ENCODE measurements at regions not wholly inside any gene's neighbourhood (a gene's known extent, or its start where the extent isn't known, plus 50 kb on each side); places are given as distances from the start of the nearest gene placed in this dataset.
"Not testable (repeated sequence)": the region's sequence is repeated elsewhere in the genome, so short reads cannot be mapped to it uniquely, and the experiment has no call there.

DNA sequence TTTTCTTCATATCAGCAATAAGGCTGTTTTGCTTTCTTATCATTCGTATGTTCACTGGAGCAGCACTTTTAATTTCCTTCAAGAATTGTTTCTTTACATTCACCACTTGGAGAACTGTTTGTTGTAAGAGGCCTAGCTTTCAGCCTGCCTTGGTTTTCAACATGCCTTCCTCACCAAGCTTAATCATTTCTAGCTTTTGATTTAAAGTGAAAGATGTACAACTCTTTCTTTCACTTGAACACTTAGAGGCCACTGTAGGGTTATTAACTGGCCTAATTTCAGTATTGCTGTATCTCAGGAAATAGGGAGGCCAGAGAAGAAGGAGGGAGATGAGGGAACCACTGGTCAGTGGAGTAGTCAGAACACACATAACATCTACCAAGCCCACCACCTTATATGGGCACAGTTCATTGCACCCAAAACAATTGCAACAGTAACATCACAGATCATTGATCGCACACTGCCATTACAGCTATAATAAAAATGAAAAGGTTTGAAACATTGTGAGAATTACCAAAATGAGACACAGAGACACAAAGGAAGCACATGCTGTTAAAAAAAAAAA is 181.4 kb upstream of the TUBA3C start:
- no peaks in the 10 kb centered on the region for H3K4me1 Mint-ChIP-seq
- no peak overlapping the region for H3K4me3 Mint-ChIP-seq
- ATAC-seq (no peak), DNase-seq (no peak)
- Histone ChIP-seq H3K36me3 (ENCODE audit: control insufficient read depth in 2 of 3, insufficient read depth in 3 of 3, low read length in 3 of 3) (no peaks in the 10 kb centered on the region), H3K4me1 (ENCODE audit: control insufficient read depth in 2 of 2, insufficient read depth in 2 of 2, low read length in 2 of 2) (no peaks in the 10 kb centered on the region), H3K4me3 (ENCODE audit: low read length) (no peak overlapping the region), H3K27me3 (ENCODE audit: control insufficient read depth in 2 of 2, insufficient read depth in 2 of 2, low read length in 2 of 2) (no peaks in the 10 kb centered on the region), H3K9me3 (ENCODE audit: control insufficient read depth in 2 of 3, low read length in 3 of 3) (no peaks in the 10 kb centered on the region), H3K27ac (ENCODE audit: low read depth, low read length) (no peak overlapping the region)
- no peak overlapping the region for H3K27ac Mint-ChIP-seq
- peaks cover 0 to 5% (median 0%) of the 10 kb centered on the region in 11 donors for H3K9me3 Mint-ChIP-seq
- intact Hi-C loops (cut with micrococcal nuclease) = no loop called here
- CTCF ChIA-PET = no interaction called here
- POLR2A ChIA-PET = no interaction called here
- peaks cover 0 to 11% (median 7%) of the 10 kb centered on the region in 5 donors for H3K27me3 Mint-ChIP-seq
- H3K36me3 Mint-ChIP-seq = no peaks in the 10 kb centered on the region

DNA sequence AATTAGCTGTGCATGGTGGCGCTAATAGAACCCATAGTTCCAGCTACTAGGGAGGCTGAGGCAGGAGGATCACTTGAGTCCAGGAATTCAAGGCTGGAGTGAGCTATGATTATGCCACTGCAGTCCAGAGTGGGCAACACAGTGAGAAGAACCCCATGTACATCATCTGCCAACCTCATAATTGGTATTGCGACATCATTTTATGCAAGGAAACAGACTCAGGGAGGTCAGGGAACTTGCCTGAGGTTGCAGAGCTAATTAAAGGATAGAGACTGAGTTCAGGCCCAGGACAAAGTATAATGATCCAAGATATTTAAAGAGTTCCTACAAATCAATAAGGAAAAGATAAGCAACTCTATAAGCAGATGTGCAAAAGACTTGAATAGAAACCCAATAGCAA is 178.1 kb upstream of the TUBA3C start:
- H3K27ac Mint-ChIP-seq; H3K4me3 ChIP-seq (ENCODE audit: low read length); H3K4me3 Mint-ChIP-seq; POLR2A ChIA-PET; H3K4me1 ChIP-seq (ENCODE audit: control insufficient read depth in 2 of 2, insufficient read depth in 2 of 2, low read length in 2 of 2); DNase-seq; H3K4me1 Mint-ChIP-seq; ATAC-seq; H3K27me3 ChIP-seq (ENCODE audit: control insufficient read depth in 2 of 2, insufficient read depth in 2 of 2, low read length in 2 of 2); H3K36me3 Mint-ChIP-seq; H3K27ac ChIP-seq (ENCODE audit: low read depth, low read length); H3K9me3 ChIP-seq (ENCODE audit: control insufficient read depth in 2 of 3, low read length in 3 of 3); H3K36me3 ChIP-seq (ENCODE audit: control insufficient read depth in 2 of 3, insufficient read depth in 3 of 3, low read length in 3 of 3); intact Hi-C loops (cut with micrococcal nuclease): not testable (repeated sequence)
- peaks cover 0 to 10% (median 7%) of the 10 kb centered on the region in 5 donors for H3K27me3 Mint-ChIP-seq
- H3K9me3 Mint-ChIP-seq = peaks cover 0 to 10% (median 5%) of the 10 kb centered on the region in 11 donors
- CTCF ChIA-PET = interaction anchor here (0.6 kb wide), 1 partner anchor 1613 kb away, joined by 3 read pairs; no protein-coding TSS in a partner anchor

DNA sequence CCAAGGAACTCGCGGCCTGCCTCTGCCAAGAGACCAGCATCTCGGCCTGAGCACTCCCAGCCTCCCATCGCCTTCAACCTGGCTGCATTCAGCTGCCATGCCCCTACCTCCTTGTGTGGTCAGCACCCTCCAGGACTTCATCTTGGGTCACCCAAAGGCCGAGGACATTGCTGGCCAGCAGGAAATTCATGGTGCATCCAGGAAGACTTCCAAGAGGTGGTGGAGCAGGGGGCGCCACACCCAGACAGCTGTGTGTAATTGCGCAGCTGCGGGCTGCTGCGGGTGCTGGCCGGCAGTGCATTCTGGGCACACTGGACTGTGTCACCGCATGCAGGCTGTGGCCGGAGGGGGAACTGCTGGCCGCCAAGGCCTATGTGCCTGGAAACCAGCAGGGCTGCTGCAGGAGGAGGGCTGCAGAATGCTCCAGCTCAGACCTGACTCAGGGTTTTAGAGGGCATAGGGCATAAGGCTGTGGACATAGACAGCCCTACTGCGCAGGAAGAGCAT is 164.3 kb upstream of the TUBA3C start:
- H3K36me3 ChIP-seq (ENCODE audit: control insufficient read depth in 2 of 3, insufficient read depth in 3 of 3, low read length in 3 of 3) = no peaks in the 10 kb centered on the region
- POLR2A ChIA-PET = no interaction called here
- peaks cover 0 to 5% (median 0%) of the 10 kb centered on the region in 7 donors for H3K4me1 Mint-ChIP-seq
- no peak overlapping the region for H3K4me3 Mint-ChIP-seq
- CTCF ChIA-PET = no interaction called here
- H3K27ac Mint-ChIP-seq = no peak overlapping the region
- H3K9me3 Mint-ChIP-seq = peaks cover 0 to 5% (median 3%) of the 10 kb centered on the region in 11 donors
- peaks cover 0 to 3% (median 0%) of the 10 kb centered on the region in 5 donors for H3K36me3 Mint-ChIP-seq
- no peak overlapping the region for H3K4me3 ChIP-seq (ENCODE audit: low read length)
- H3K4me1 ChIP-seq (ENCODE audit: control insufficient read depth in 2 of 2, insufficient read depth in 2 of 2, low read length in 2 of 2) = no peaks in the 10 kb centered on the region
- H3K27me3 Mint-ChIP-seq = peaks cover 11 to 40% (median 26%) of the 10 kb centered on the region in 5 donors
- intact Hi-C loops (cut with micrococcal nuclease) = no loop called here
- no peaks in the 10 kb centered on the region for H3K9me3 ChIP-seq (ENCODE audit: control insufficient read depth in 2 of 3, low read length in 3 of 3)
- no peaks in the 10 kb centered on the region for H3K27me3 ChIP-seq (ENCODE audit: control insufficient read depth in 2 of 2, insufficient read depth in 2 of 2, low read length in 2 of 2)
- no peak for ATAC-seq
- DNase-seq = no peak
- H3K27ac ChIP-seq (ENCODE audit: low read depth, low read length) = no peak overlapping the region

DNA sequence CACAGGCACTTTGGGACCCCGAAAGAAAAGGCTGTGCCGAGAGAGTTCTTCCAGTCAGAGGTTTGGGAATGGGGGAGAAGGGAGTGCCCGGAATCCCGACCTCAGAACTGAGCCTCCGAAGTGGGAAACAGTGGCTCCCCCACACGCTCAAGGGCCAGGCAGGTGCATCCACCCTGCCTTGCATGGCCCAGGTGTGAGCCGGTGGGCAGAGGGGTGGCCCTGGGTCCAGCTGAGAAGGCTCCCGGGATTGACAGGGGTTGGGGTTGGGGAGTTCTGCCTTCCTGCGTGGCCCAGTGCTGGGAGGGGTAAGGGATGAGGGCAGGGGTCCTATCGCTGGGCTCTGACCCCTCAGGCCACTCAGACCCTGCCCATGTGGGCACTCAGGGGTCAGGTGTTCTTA is 163.5 kb upstream of the TUBA3C start:
- H3K27ac ChIP-seq (ENCODE audit: low read depth, low read length) = no peak overlapping the region
- H3K36me3 ChIP-seq (ENCODE audit: control insufficient read depth in 2 of 3, insufficient read depth in 3 of 3, low read length in 3 of 3) = no peaks in the 10 kb centered on the region
- DNase-seq = no peak
- no peak overlapping the region for H3K27ac Mint-ChIP-seq
- intact Hi-C loops (cut with micrococcal nuclease) = no loop called here
- CTCF ChIA-PET = no interaction called here
- no peaks in the 10 kb centered on the region for H3K27me3 ChIP-seq (ENCODE audit: control insufficient read depth in 2 of 2, insufficient read depth in 2 of 2, low read length in 2 of 2)
- peaks cover 0 to 5% (median 3%) of the 10 kb centered on the region in 11 donors for H3K9me3 Mint-ChIP-seq
- H3K9me3 ChIP-seq (ENCODE audit: control insufficient read depth in 2 of 3, low read length in 3 of 3) = no peaks in the 10 kb centered on the region
- POLR2A ChIA-PET = no interaction called here
- no peaks in the 10 kb centered on the region for H3K4me1 ChIP-seq (ENCODE audit: control insufficient read depth in 2 of 2, insufficient read depth in 2 of 2, low read length in 2 of 2)
- H3K4me1 Mint-ChIP-seq = peaks cover 0 to 5% (median 0%) of the 10 kb centered on the region in 7 donors
- H3K27me3 Mint-ChIP-seq = peaks cover 11 to 48% (median 31%) of the 10 kb centered on the region in 5 donors
- peak overlapping the region in 5 of 10 donors; percentile 54 to 74 (median 63) for H3K4me3 Mint-ChIP-seq
- no peak overlapping the region for H3K4me3 ChIP-seq (ENCODE audit: low read length)
- peaks cover 0 to 3% (median 0%) of the 10 kb centered on the region in 5 donors for H3K36me3 Mint-ChIP-seq
- no peak for ATAC-seq

DNA sequence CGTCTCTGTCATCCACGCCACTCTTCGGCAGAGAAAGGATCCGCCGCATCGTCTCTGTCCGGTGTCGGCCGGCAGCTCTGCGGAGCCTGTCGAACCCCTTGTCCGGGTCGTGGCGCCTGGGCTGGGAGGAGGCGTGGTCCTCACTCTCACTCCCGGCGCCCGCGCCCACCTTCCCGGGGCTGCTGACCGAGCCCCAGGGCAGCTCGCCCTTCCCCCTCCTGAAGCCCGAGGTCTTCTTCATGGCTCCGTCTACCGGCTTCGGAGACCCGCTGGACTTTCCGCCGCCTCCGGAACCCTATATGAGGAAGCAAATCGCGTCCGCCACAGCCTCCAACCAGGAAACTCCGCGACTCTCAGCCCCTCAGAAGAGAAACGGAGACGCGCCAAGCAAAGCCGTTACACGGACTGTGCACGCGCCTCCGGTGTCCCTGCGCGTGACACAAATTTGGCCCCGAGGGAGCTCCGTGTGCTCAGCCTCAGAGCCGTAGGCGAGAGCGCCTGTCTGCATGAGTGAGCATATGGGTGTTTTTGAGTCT is 163.0 kb upstream of the TUBA3C start:
- CTCF ChIA-PET = not testable (repeated sequence)
- DNase-seq = peak in 1 of 9 donors; percentile 0
- peaks cover 11 to 48% (median 31%) of the 10 kb centered on the region in 5 donors for H3K27me3 Mint-ChIP-seq

DNA sequence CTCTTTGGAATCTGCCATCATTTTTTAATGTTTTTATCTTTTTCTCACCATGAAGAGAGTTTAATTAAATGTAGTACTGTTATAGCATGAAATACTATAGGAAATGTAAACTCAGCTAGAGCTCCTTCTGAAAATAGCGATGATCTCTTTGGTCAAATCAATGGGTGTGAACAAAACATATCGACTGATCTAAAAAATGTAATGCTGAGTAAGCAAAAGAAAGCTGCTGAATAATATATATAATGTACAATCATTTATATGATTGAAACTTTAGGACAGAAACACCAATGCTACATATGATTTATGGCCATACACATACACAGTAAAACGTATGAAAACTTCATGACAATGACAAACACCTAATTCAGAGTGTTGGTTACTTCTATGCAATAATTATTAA is 150.8 kb upstream of the TUBA3C start:
- DNase-seq = no peak
- no peaks in the 10 kb centered on the region for H3K36me3 ChIP-seq (ENCODE audit: control insufficient read depth in 2 of 3, insufficient read depth in 3 of 3, low read length in 3 of 3)
- H3K4me3 ChIP-seq (ENCODE audit: low read length) = no peak overlapping the region
- peaks cover 0 to 7% (median 0%) of the 10 kb centered on the region in 11 donors for H3K9me3 Mint-ChIP-seq
- intact Hi-C loops (cut with micrococcal nuclease) = no loop called here
- no peak overlapping the region for H3K27ac Mint-ChIP-seq
- ATAC-seq = no peak
- H3K4me1 Mint-ChIP-seq = no peaks in the 10 kb centered on the region
- H3K4me3 Mint-ChIP-seq = no peak overlapping the region
- no peaks in the 10 kb centered on the region for H3K27me3 ChIP-seq (ENCODE audit: control insufficient read depth in 2 of 2, insufficient read depth in 2 of 2, low read length in 2 of 2)
- no peak overlapping the region for H3K27ac ChIP-seq (ENCODE audit: low read depth, low read length)
- H3K4me1 ChIP-seq (ENCODE audit: control insufficient read depth in 2 of 2, insufficient read depth in 2 of 2, low read length in 2 of 2) = no peaks in the 10 kb centered on the region
- ChIA-PET CTCF (no interaction called here), POLR2A (no interaction called here)
- H3K9me3 ChIP-seq (ENCODE audit: control insufficient read depth in 2 of 3, low read length in 3 of 3) = no peaks in the 10 kb centered on the region
- H3K27me3 Mint-ChIP-seq = peaks cover 0 to 39% (median 22%) of the 10 kb centered on the region in 5 donors
- no peaks in the 10 kb centered on the region for H3K36me3 Mint-ChIP-seq

More for the DNA sequence above, 163.0 kb upstream of the TUBA3C start:
- H3K9me3 ChIP-seq (ENCODE audit: control insufficient read depth in 2 of 3, low read length in 3 of 3); H3K27ac ChIP-seq (ENCODE audit: low read depth, low read length); H3K4me1 ChIP-seq (ENCODE audit: control insufficient read depth in 2 of 2, insufficient read depth in 2 of 2, low read length in 2 of 2); H3K4me3 ChIP-seq (ENCODE audit: low read length); H3K36me3 Mint-ChIP-seq; H3K4me1 Mint-ChIP-seq; H3K27me3 ChIP-seq (ENCODE audit: control insufficient read depth in 2 of 2, insufficient read depth in 2 of 2, low read length in 2 of 2); H3K9me3 Mint-ChIP-seq; POLR2A ChIA-PET; H3K27ac Mint-ChIP-seq; intact Hi-C loops (cut with micrococcal nuclease); H3K36me3 ChIP-seq (ENCODE audit: control insufficient read depth in 2 of 3, insufficient read depth in 3 of 3, low read length in 3 of 3); ATAC-seq: not testable (repeated sequence)
- peak overlapping the region in 7 of 10 donors; percentile 16 to 74 (median 62) for H3K4me3 Mint-ChIP-seq

DNA sequence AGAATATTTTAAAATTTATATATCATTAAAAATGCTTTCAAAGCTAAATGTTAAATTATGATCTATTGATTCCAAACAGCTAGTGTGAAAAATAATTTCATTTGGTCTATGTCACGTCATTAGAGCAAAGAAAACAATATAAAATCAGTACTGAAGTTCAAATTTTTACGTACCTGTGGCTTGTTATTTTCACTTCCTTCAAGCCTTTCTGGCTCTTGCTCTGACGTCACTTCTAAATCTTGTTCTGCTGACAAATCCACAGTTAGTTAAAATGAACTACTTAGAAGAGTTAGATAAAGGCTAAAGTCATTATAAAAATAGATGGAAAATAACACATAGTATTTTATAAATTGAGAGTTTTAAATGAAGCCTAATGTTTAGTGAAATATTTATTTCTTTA is 147.7 kb upstream of the TUBA3C start:
- Histone ChIP-seq H3K27ac (ENCODE audit: low read depth, low read length) (no peak overlapping the region), H3K9me3 (ENCODE audit: control insufficient read depth in 2 of 3, low read length in 3 of 3) (peaks cover 0 to 6% (median 0%) of the 10 kb centered on the region in 3 experiments), H3K27me3 (ENCODE audit: control insufficient read depth in 2 of 2, insufficient read depth in 2 of 2, low read length in 2 of 2) (no peaks in the 10 kb centered on the region), H3K4me1 (ENCODE audit: control insufficient read depth in 2 of 2, insufficient read depth in 2 of 2, low read length in 2 of 2) (no peaks in the 10 kb centered on the region), H3K36me3 (ENCODE audit: control insufficient read depth in 2 of 3, insufficient read depth in 3 of 3, low read length in 3 of 3) (no peaks in the 10 kb centered on the region), H3K4me3 (ENCODE audit: low read length) (no peak overlapping the region)
- ChIA-PET POLR2A (no interaction called here), CTCF (no interaction called here)
- peaks cover 0 to 12% (median 5%) of the 10 kb centered on the region in 11 donors for H3K9me3 Mint-ChIP-seq
- no peak for ATAC-seq
- no peak for DNase-seq
- no peak overlapping the region for H3K4me3 Mint-ChIP-seq
- no peaks in the 10 kb centered on the region for H3K4me1 Mint-ChIP-seq
- H3K36me3 Mint-ChIP-seq = peaks cover 0 to 4% (median 0%) of the 10 kb centered on the region in 5 donors
- H3K27ac Mint-ChIP-seq = no peak overlapping the region
- intact Hi-C loops (cut with micrococcal nuclease) = no loop called here
- H3K27me3 Mint-ChIP-seq = peaks cover 0 to 35% (median 15%) of the 10 kb centered on the region in 5 donors
